ENCODE measurements at regions not wholly inside any gene's neighbourhood (a gene's known extent, or its start where the extent isn't known, plus 50 kb on each side); places are given as distances from the start of the nearest gene placed in this dataset.

DNA sequence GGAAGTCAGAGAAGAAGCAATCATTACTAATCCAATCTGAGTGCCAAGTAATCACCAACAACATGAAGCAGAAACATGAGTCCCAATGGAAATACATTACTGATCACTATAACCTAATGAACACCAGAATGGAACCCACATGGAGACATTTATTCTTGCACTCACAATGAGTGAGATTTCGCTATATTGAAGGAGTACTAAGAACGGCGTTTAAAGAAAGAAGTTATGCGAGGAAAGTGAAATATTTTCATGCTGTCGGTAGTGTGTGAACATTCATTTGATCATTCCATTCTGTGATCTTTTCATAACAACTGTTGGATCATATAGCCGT, 181.1 kb downstream of the IRS1 start (continued):
- TF ChIP-seq, protein P1, sequence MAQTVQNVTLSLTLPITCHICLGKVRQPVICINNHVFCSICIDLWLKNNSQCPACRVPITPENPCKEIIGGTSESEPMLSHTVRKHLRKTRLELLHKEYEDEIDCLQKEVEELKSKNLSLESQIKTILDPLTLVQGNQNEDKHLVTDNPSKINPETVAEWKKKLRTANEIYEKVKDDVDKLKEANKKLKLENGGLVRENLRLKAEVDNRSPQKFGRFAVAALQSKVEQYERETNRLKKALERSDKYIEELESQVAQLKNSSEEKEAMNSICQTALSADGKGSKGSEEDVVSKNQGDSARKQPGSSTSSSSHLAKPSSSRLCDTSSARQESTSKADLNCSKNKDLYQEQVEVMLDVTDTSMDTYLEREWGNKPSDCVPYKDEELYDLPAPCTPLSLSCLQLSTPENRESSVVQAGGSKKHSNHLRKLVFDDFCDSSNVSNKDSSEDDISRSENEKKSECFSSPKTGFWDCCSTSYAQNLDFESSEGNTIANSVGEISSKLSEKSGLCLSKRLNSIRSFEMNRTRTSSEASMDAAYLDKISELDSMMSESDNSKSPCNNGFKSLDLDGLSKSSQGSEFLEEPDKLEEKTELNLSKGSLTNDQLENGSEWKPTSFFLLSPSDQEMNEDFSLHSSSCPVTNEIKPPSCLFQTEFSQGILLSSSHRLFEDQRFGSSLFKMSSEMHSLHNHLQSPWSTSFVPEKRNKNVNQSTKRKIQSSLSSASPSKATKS (CRISPR knock-in tag; IDR thresholded peaks at IDR 0.05): no peak; the same call in 1 of the 2 replicates
- TF ChIP-seq FOSL1 (CRISPR knock-in tag; IDR thresholded peaks at IDR 0.05; ENCODE audit: borderline replicate concordance): no peak
- TF ChIP-seq RXRA (CRISPR knock-in tag; IDR thresholded peaks at IDR 0.05): no peak
- TF ChIP-seq ZFP41 (CRISPR knock-in tag; IDR thresholded peaks at IDR 0.05; ENCODE audit: borderline replicate concordance): no peak
- 0 out of 2 replicates have a peak, but pooled peaks have one; percentile 15 for TF ChIP-seq CCDC6 (CRISPR knock-in tag; IDR thresholded peaks at IDR 0.05)
- TF ChIP-seq, protein P2, sequence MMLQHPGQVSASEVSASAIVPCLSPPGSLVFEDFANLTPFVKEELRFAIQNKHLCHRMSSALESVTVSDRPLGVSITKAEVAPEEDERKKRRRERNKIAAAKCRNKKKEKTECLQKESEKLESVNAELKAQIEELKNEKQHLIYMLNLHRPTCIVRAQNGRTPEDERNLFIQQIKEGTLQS (CRISPR knock-in tag; IDR thresholded peaks at IDR 0.05): no peak
- no peak for TF ChIP-seq ZBTB8A (CRISPR knock-in tag; IDR thresholded peaks at IDR 0.05; ENCODE audit: borderline replicate concordance, low read depth)
- TF ChIP-seq NONO (IDR thresholded peaks at IDR 0.05): no peak
- TF ChIP-seq NONO (CRISPR knock-in tag; conservative IDR thresholded peaks at IDR 0.05): no peak
- TF ChIP-seq ZNF605 (CRISPR knock-in tag; IDR thresholded peaks at IDR 0.05): no peak
- no peak for TF ChIP-seq ARID2 (CRISPR knock-in tag; IDR thresholded peaks at IDR 0.05; ENCODE audit: borderline replicate concordance)
- no peak for TF ChIP-seq ZNF775 (CRISPR knock-in tag; IDR thresholded peaks at IDR 0.05; ENCODE audit: borderline replicate concordance)
- peak; percentile 67; the same call in 1 of the 2 replicates for TF ChIP-seq ZNF24 (IDR thresholded peaks at IDR 0.05)
- 0 out of 2 replicates have a peak, but pooled peaks have one; percentile 17 for TF ChIP-seq TOPORS (CRISPR knock-in tag; IDR thresholded peaks at IDR 0.05)
- 0 out of 2 replicates have a peak, but pooled peaks have one; percentile 10 for TF ChIP-seq SALL1 (CRISPR knock-in tag; IDR thresholded peaks at IDR 0.05)
- TF ChIP-seq MZF1 (CRISPR knock-in tag; IDR thresholded peaks at IDR 0.05; ENCODE audit: borderline replicate concordance): no peak
- no peak for TF ChIP-seq ZNF503 (CRISPR knock-in tag; IDR thresholded peaks at IDR 0.05)
- TF ChIP-seq ZNF724P (CRISPR knock-in tag; IDR thresholded peaks at IDR 0.05; ENCODE audit: borderline replicate concordance): peak; percentile 53; the same call in 1 of the 2 replicates
- TF ChIP-seq ZHX1 (CRISPR knock-in tag; IDR thresholded peaks at IDR 0.05; ENCODE audit: low read depth): 0 out of 2 replicates have a peak, but pooled peaks have one; percentile 34
- no peak for TF ChIP-seq ZFP36L2 (CRISPR knock-in tag; IDR thresholded peaks at IDR 0.05)
- TF ChIP-seq MXI1 (IDR thresholded peaks at IDR 0.05; ENCODE audit: borderline replicate concordance, low read depth, low read length): no peak
- TF ChIP-seq ATRX (CRISPR knock-in tag; IDR thresholded peaks at IDR 0.05; ENCODE audit: borderline replicate concordance): no peak
- TF ChIP-seq ZNF224 (CRISPR knock-in tag; IDR thresholded peaks at IDR 0.05): no peak
- TF ChIP-seq MED8 (CRISPR knock-in tag; IDR thresholded peaks at IDR 0.05; ENCODE audit: insufficient replicate concordance): no peak
- TF ChIP-seq SIX4 (CRISPR knock-in tag; IDR thresholded peaks at IDR 0.05): no peak
